RWPE1 (cell line): ENCODE measurements at regions not wholly inside any gene's neighbourhood (a gene's known extent, or its start where the extent isn't known, plus 50 kb on each side); places are given as distances from the start of the nearest gene placed in this dataset.
"Not testable (repeated sequence)": the region's sequence is repeated elsewhere in the genome, so short reads cannot be mapped to it uniquely, and the experiment has no call there.

Source experiments
- CTCF ChIA-PET: fragments of 350-600 bp; sonication (Branson Sonifier 250); formaldehyde crosslinking; extraction: SDS; loops from one replicate; lab custom pipeline; 2021; lab: Yijun Ruan, JAX
- POLR2A ChIA-PET: fragments of 400-600 bp; formaldehyde crosslinking; extraction: SDS; loops from one replicate; lab custom pipeline; 2020; ENCODE audit warnings: antibody characterized with exemption; ENCODE audit not compliant: low non-redundant PET; lab: Yijun Ruan, JAX
- DNase-seq: peaks from one replicate; pipeline ENCODE4 v3.0.0; 2012; ENCODE audit warnings: low spot score
- H3K27ac ChIP-seq: fragments of 450-650 bp; 2 replicates; pipeline ENCODE4 v1.5.1; 2017
- TF ChIP-seq, protein P1 (sequence below): fragments of 450-650 bp; conservative IDR thresholded peaks from 2 replicates; pipeline ENCODE4 v1.5.1; 2017; ENCODE audit warnings: low read depth, mild to moderate bottlenecking

DNA sequence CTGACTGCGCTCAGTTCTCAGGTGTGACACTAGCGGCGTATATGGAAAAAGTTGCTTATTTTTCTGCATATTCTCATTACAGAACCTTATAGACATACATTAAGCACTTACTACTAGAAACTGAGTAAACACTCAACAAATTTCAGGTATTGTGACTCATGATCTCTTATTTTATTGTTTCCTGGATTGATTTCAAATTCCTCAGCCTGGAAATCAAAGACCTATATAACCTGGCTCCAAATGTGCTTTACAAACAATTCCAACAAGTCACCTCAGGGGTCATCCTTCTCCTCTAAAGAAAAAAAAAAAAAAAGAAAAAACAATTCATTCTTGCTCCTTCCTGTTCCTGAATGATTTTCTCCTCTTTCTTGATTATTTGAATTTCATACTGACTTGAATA, 152.3 kb downstream of the ADAM29 start:
- TF ChIP-seq, protein P1, sequence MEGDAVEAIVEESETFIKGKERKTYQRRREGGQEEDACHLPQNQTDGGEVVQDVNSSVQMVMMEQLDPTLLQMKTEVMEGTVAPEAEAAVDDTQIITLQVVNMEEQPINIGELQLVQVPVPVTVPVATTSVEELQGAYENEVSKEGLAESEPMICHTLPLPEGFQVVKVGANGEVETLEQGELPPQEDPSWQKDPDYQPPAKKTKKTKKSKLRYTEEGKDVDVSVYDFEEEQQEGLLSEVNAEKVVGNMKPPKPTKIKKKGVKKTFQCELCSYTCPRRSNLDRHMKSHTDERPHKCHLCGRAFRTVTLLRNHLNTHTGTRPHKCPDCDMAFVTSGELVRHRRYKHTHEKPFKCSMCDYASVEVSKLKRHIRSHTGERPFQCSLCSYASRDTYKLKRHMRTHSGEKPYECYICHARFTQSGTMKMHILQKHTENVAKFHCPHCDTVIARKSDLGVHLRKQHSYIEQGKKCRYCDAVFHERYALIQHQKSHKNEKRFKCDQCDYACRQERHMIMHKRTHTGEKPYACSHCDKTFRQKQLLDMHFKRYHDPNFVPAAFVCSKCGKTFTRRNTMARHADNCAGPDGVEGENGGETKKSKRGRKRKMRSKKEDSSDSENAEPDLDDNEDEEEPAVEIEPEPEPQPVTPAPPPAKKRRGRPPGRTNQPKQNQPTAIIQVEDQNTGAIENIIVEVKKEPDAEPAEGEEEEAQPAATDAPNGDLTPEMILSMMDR, result no peak
- ChIA-PET POLR2A (no interaction called here), CTCF (interaction anchor here (0.7 kb wide), 1 partner anchor 1081 kb away, joined by 7 read pairs; no protein-coding TSS in a partner anchor)
- DNase-seq, result no peak
- H3K27ac ChIP-seq, result no peak overlapping the region

DNA sequence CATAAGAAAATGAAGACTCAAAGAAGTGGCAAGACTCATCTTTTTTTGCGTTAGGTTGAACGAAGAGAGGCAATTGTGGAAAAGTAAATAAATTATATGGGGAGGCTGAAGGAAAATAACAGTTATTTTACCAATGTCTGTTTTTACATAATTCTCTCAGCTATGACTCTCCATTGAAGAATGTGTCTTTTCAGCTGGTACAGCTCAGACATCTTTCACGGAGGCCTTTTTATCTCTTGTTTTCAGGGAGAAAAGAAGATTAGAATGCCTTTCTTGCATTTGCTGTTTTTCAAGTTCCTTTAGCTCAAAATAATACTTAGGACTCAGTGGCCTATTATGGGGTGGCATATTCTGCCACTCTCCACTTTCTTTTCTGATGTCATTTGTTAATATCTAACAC, 153.0 kb downstream of the ADAM29 start:
- TF ChIP-seq, protein P1, result no peak
- CTCF ChIA-PET, result interaction anchor here (0.7 kb wide), 1 partner anchor 1081 kb away, joined by 7 read pairs; no protein-coding TSS in a partner anchor
- DNase-seq, result no peak
- no peak overlapping the region for H3K27ac ChIP-seq
- POLR2A ChIA-PET, result no interaction called here

DNA sequence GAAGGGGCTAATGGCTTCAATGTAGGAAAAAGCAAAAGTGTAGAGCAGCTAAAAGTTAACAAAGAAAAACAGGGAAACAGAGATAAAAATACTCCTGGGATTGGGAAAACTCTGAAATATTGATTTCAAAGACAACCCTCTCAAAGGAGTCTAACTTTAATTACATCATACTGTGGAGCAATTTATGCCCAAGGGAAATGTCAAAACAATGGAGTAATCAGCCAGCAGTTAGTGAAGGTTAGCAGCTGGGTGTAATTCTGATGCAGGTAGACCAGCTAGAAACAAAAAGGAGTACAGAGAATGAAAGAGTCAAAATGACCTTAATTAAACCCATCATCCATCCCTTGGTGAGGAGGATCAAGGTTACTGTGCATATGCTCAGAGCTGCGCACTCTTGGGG, 169.0 kb downstream of the ADAM29 start:
- no peak for DNase-seq
- H3K27ac ChIP-seq, result no peak overlapping the region
- ChIA-PET POLR2A (no interaction called here), CTCF (no interaction called here)
- TF ChIP-seq, protein P1, result no peak

DNA sequence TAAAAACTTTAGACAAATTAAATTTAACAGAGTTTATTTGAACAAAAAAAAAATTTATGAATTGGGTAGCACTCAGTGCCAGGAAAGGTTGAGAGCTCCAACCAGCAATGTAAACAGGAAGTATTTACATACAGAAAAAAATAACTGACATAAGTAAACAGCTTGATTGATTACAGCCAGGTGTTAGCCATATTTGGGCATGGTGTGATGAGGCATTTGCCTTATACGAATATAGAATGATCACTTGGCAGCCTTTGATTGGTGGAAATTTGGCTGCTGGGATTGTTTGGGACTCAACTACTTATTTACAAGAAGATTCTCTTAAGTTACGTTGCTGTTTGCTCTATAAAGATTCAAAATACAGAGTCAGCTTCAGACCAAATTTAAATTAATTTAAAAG, 172.0 kb downstream of the ADAM29 start:
- DNase-seq, result no peak
- no peak overlapping the region for H3K27ac ChIP-seq
- POLR2A ChIA-PET, result no interaction called here
- CTCF ChIA-PET, result no interaction called here
- TF ChIP-seq, protein P1, result no peak

DNA sequence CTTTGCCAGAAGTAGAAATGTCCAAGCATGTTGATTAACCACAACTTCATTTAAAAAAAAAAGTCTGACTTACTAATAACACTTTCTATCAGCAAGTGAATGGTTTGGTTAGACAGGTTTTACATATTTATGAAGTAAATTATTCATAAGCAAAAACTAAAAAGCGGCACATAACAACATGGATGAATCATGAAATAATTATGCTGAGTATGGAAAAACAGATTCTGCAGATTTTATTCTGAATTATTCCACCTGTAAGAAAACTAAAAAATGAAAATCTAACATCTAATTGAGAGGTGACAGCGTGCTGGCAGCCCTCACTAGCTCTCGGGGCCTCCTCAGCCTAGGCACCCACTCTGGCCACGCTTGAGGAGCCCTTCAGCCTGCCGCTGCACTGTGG, 173.5 kb downstream of the ADAM29 start:
- TF ChIP-seq, protein P1, result no peak
- H3K27ac ChIP-seq, result no peak overlapping the region
- ChIA-PET CTCF (interaction anchor here (0.6 kb wide), 1 partner anchor 383 kb away, joined by 5 read pairs; no protein-coding TSS in a partner anchor), POLR2A (no interaction called here)
- DNase-seq, result no peak

DNA sequence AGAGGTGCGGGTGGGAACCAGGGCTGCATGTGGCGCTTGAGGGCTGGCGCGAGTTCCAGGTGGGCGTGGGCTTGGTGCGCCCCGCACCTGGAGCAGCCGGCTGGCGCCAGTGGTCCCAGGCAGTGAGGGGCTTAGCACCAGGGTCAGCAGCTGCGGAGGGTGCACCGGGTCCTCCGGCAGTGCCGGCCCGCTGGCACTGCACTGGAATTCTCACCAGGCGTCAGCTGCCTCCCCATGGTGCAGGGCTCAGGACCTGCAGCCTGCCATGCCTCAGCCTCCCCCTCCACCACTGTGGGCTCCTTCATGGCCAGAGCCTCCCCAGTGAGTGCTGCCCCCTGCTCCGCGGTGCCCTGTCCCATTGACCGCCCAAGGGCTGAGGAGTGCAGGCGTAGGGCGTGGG, 174.0 kb downstream of the ADAM29 start:
- DNase-seq, result no peak
- TF ChIP-seq, protein P1, result no peak
- no peak overlapping the region for H3K27ac ChIP-seq
- POLR2A ChIA-PET, result no interaction called here
- CTCF ChIA-PET, result interaction anchor here (0.6 kb wide), 1 partner anchor 383 kb away, joined by 5 read pairs; no protein-coding TSS in a partner anchor

DNA sequence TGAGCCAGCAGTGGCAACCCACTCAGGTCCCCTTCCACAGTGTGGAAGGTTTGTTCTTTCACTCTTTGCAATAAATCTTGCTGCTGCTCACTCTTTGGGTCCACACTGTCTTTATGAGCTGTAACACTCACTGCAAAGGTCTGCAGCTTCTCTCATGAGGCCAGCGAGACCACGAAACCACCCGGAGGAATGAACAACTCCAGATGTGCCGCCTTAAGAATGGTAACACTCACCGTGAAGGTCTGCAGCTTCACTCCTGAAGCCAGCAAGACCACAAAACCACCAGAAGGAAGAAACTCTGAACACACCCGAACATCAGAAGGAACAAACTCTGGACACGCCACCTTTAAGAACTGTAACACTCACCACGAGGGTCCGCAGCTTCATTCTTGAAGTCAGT, 174.9 kb downstream of the ADAM29 start:
- H3K27ac ChIP-seq, POLR2A ChIA-PET, CTCF ChIA-PET, DNase-seq: not testable (repeated sequence)
